ENCODE measurements at regions not wholly inside any gene's neighbourhood (a gene's known extent, or its start where the extent isn't known, plus 50 kb on each side); places are given as distances from the start of the nearest gene placed in this dataset.

- no peak for TF ChIP-seq EZH2 (IDR thresholded peaks at IDR 0.05; ENCODE audit: low read length, unreplicated experiment)
- no peak for TF ChIP-seq CTCF (conservative IDR thresholded peaks at IDR 0.05; ENCODE audit: low read depth, low read length)
Observed at GRCh38 chr2:220277445-220277975, 650.1 kb downstream of the SLC4A3 start.
